HFF-Myc (cell line): ENCODE measurements at regions not wholly inside any gene's neighbourhood (a gene's known extent, or its start where the extent isn't known, plus 50 kb on each side); places are given as distances from the start of the nearest gene placed in this dataset.

ENCODE experiments used
- DNase-seq: peaks from one replicate; pipeline ENCODE4 v3.0.0-alpha.2; 2011; ENCODE audit warnings: low read depth; ENCODE audit errors: extremely low read depth
- H3K4me3 ChIP-seq: replicated peaks from 2 replicates; pipeline ENCODE4 v1.5.1; 2011; ENCODE audit warnings: low read depth, mild to moderate bottlenecking, control low read depth, low read length
- TF ChIP-seq, protein P1 (sequence below): IDR thresholded peaks from 2 replicates; pipeline ENCODE4 v1.5.1; 2012; ENCODE audit warnings: mild to moderate bottlenecking, low read depth, low read length, control low read depth; ENCODE audit errors: missing control alignments

DNA sequence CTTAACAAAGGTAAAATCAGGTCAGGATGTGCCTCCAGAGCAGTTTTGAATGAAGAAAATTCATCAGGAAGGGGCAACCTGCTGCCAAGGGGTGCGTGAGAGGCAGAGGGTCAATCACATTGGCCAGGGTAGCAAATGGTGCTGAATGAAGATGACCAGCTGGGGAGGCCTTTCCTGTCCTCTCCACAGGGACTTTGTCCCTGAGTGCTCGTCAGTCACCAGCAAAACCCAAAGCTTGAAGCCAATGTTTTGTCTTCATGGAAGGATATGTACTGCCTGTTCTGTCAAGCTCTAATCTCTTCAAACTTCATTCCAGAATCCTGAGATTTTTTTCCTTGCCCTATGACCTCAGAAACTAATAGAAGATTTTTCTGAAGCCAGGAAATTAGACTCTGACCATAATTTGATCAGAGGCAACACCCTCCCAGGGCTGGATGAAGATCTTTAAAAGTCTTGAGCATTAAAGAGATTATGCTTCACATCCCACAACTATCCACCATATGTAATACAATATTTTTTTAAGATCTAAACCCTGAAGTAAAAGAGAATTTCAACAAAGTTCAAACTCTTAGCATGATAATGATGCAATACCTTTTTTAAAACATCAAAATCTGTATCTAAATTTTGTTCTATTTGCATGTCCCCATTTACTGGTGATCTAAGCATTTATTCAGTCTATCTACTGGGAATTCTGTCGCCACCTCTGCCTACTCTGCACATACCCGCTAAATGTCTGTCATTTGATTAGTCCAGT, 243.0 kb downstream of the SNX13 start:
- no peak for DNase-seq
- TF ChIP-seq, protein P1, sequence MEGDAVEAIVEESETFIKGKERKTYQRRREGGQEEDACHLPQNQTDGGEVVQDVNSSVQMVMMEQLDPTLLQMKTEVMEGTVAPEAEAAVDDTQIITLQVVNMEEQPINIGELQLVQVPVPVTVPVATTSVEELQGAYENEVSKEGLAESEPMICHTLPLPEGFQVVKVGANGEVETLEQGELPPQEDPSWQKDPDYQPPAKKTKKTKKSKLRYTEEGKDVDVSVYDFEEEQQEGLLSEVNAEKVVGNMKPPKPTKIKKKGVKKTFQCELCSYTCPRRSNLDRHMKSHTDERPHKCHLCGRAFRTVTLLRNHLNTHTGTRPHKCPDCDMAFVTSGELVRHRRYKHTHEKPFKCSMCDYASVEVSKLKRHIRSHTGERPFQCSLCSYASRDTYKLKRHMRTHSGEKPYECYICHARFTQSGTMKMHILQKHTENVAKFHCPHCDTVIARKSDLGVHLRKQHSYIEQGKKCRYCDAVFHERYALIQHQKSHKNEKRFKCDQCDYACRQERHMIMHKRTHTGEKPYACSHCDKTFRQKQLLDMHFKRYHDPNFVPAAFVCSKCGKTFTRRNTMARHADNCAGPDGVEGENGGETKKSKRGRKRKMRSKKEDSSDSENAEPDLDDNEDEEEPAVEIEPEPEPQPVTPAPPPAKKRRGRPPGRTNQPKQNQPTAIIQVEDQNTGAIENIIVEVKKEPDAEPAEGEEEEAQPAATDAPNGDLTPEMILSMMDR: no peak
- H3K4me3 ChIP-seq: no peak overlapping the region

DNA sequence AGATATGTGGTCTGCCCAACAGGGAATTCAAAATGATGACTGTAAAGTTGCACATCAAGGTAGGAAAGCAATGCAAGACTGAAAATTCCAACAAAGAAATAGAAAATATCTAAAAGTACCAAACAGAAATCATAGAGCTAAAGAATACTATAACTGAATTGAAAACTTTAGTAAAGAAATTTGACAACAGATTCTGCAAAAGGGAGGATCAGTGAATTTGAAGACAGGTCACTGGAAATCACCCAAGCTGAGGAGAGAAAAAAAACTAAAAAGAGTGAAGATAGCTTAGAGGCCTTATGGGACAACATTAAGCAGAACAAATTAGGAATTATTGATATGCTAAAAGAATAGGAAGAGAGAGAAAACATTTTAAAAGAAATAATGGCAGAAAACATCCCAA, 240.6 kb downstream of the SNX13 start:
- TF ChIP-seq, protein P1: no peak
- DNase-seq: no peak
- no peak overlapping the region for H3K4me3 ChIP-seq

DNA sequence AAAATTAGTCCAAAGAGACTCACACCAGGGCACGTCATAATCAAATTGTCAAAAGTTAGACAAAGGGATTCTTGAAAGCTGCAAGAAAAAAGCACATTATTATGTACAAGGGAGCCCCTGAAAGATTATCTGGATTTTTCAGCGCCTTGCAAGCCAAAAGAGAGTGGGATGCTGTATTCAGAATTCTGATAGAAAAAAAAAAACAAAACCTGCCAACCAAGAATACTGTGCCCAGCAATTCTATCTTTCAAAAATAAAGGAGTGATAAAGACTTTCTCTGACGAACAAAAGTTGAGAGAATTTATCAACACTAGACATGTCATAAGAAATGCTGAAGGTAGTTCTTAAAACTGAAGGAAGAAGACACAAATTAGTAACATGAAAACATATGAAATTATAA, 240.2 kb downstream of the SNX13 start:
- H3K4me3 ChIP-seq: no peak overlapping the region
- TF ChIP-seq, protein P1: no peak
- DNase-seq: no peak

GRCh38 chr7:17706275-17706674, 234.0 kb downstream of the SNX13 start:
- H3K4me3 ChIP-seq: no peak overlapping the region
- TF ChIP-seq, protein P1: no peak
- no peak for DNase-seq

DNA sequence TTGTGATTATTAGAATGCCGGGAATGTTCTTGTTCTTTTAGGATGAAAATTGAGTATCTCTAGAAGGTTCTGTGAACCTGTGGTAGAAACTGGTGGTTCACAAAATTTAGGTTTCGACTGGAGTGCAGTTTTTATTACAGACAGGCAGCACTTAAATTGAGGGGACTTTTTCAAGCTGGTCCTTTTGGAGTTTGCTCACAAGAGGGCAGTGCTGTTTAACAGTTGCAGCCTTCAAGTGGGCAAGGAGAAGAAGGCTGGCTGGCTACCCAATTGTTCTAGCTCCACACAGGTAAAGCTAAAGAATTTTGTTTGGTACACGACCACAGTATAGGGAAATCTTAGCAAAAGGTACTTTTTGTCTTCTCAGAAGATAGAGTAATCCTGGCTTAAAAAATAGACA, 233.6 kb downstream of the SNX13 start:
- H3K4me3 ChIP-seq: no peak overlapping the region
- peak; percentile 21 for DNase-seq
- TF ChIP-seq, protein P1: peak; percentile 59

DNA sequence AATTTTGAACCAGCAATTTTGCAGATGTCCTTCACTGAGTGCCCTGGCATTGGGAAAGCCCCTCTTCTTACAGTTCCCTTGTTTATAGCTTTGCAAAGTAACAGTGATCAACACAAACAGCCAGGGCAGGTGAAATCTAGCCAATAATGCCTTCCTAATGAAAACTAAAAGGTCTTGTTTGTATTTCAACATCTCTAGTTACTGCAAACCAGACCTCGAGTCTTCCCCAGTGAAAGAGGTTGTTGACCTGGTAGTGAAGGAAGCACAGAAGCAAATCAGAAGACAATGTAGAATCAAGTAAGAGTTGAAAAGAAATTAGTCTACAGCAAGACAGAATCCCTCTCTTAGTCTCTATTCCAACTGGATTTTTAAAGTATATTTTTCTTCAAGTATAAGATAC, 231.2 kb downstream of the SNX13 start:
- TF ChIP-seq, protein P1: no peak
- H3K4me3 ChIP-seq: no peak overlapping the region
- DNase-seq: no peak

GRCh38 chr7:17709599-17709998, 230.7 kb downstream of the SNX13 start:
- TF ChIP-seq, protein P1: no peak
- no peak overlapping the region for H3K4me3 ChIP-seq
- DNase-seq: no peak
